Stimulated activated CD4-positive, alpha-beta T cell treated with anti-CD3 and anti-CD28 coated beads, Interleukin-4, amount 100 ng/mL, for 24 hours (primary cell): ENCODE measurements at regions not wholly inside any gene's neighbourhood (a gene's known extent, or its start where the extent isn't known, plus 50 kb on each side); places are given as distances from the start of the nearest gene placed in this dataset.

Experiments used
- DNase-seq: peaks from one replicate; pipeline ENCODE4 v3.0.0-alpha.2; 2020

DNA sequence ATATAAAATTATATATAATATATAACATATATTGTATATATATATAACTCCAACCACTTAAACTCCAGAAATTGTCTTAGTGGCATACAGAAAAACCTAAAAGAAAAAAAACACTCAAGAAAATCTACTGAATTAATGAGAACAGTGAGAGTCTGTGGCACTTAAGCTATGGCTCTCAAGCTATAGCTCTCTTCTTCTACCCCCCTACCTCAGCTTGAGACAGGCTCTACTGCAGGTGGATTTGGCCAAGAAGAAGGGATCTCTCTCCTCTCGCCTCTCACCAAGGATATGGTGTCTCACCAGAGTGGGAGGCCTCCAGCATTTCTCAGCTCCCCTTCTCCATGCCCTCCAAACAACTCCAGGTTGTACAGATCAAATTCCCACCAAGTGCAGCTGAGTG is 64.5 kb upstream of the DAB2 start:
- no peak for DNase-seq

DNA sequence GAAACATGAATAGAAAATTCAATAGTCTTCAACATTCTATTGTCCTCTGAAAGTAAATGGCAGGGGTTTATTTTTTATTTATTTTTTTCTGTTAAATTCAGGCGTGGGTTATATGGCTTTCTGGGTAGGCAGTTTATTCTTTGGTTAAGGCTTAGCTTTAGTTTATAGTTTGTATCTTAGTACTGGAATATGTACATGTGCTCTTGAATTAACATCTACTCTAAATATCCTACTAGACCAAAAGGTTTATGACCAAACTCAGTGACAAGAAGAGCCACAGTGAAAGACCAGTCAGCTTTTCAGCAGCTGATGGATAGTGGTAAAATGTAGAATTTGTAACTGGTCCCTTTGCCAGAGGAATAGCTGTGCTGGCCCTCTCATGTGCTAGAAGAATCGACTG is 62.0 kb upstream of the DAB2 start:
- no peak for DNase-seq

DNA sequence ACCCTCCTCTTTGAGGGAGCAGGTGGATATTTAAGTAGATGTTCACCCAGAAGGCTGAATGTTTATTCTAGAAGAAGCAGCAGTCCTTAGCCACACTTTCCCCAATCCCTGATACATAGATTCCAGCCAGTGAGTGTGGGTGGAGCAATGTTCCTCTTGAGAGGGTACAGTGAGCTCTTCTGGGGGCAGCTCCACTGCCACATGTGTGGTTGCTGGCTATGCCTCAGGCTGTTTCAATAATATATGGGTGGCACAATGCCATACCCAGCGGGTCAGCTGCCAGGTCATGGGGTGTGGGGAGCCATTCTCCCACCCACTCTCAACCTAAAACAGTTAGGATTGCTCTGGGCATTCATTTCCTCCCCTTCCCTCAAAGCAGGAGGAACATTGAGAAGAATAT is 61.6 kb upstream of the DAB2 start:
- no peak for DNase-seq

DNA sequence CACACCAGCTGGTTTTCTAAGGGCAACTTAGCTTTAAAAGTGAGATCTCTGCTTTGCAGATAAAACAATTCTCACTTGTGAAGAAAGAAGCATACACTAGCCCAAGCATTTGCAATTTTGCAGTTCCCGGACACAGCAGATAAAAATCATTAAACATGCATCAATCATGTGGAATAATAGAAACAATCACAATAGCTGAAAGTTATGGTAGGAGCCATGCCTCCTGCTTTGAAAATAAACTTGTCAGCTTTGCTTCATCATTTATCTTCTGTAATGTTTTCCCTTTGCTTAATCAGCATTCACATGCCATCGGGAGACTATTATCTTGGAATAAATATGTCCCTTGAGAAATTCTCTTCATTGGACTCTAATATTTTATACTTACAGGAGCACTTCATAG is 60.3 kb upstream of the DAB2 start:
- DNase-seq, result no peak

- DNase-seq, result no peak
Measured at GRCh38 chr5:39484673-39485072, 59.9 kb upstream of the DAB2 start.

DNA sequence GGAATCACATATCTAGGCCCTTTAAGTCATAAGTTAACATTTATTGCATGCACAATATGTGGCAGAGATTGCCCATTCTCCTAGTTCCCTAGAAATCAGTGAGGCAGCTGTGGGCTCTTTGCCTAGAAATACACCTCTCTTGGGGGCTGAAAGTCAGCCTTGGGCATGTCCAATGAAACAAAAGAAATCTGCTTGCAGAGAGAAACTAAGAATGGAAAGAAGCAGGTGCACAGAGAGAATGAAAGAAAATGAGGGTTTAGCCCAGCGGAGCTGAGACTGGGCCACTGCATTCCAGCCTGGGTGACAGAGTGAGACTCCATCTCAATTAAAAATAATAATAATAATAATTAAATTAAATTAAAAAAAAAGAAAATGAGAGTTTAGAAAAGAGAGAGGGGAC is 57.3 kb upstream of the DAB2 start:
- DNase-seq, result no peak

DNA sequence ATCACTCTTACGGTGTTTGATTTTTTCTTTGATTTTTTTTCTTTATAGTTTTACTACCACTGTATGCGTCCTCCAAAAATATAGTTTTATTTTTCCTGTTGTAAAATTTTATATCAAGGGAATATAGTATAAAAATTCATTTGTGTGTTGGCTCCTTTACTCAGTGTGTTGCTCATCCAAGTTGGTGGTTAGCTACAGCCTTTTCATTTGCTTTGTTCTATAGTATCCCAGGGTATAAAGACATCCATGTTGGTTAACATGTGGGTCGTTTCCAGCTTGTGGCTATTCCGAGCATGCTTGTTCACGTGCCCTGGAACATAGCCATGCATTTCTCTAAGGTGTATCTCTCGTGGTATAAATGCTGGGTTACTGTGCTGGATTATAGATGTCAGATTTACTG is 54.8 kb upstream of the DAB2 start:
- DNase-seq, result no peak

DNA sequence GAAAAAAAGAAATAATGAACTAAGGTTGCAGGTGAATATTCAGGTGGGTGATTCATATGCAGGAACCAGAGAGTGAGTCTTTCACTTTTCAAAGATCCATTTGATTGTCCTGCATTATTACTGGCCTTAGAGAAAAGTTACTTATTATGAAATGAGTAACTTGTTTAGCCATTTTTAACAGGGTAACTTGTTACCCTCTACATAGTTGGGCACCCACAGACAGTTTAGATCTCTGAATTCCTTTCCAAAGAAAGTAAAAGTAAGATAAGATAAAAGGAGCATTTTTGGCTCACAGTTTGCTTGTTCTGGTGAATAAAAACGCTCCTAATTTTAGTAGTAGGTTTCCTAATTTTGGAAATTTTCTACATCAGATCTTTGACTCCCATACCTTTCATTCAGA is 54.1 kb upstream of the DAB2 start:
- no peak for DNase-seq

GRCh38 chr5:39476843-39477220 is 52.1 kb upstream of the DAB2 start:
- DNase-seq, result no peak

DNA sequence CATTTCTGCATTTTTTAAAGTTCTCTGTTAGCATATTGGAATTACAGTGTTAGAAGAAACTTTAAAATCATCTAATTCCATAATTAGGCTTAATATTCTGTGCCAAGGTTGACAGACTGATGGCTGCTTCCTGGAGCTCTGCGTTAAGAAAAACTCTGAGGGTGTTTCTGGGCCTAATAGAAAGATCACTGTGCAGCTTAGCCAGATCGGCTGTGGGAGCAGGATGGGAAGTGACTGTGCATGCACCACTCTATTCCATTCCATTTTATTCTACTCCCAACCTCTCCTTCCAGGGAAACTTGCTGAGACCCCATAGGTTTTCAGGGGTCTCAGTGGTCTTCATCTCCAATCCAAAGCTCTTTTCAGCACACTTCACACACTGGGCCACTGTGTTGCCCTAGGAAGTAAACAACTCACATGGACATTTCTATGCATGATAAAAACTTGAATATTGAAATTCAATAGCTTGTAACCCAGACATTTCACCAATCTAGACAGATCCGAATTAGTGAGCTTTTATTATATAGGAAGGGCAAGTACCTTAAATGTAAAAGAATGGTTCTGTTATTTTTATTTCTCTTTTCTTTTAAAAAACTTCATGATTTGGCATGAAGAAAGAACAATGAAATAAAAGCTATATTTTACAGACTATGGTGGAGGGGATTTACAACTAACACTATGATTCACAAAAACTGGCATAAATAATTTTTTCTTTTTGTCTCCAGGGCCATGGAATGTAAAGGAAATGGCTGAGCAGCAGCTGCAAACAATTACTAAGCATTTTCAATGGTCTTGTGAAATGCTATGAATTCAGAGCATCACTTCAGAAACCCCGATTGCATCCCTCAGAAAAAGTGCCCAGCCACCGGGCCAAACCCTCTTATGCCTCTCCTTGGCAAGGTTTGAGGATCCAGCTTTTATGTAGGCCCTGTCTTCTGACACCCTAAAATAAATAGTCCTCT is 51.4 kb upstream of the DAB2 start:
- no peak for DNase-seq

DNA sequence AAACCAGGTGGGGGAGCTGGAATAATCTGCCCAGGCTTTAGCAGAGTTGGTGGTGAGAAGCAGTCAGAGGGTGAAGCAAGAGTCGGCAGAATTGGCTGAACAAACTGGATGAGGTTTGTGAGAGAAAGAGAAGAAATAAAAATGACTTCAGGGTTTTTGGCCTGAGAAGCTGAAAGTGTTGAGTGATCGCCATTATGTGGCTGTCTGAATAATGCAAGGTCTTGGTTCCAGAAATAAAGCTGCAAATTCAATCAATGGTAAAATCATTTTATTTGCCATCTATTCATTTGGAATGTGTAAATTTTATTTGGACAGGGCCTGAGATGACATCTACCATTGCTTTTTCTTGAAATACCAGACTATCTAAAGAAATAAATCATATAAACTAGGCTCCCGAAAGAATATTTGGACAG is 50.4 kb upstream of the DAB2 start:
- no peak for DNase-seq
